GM18511 (cell line): ENCODE measurements at regions not wholly inside any gene's neighbourhood (a gene's known extent, or its start where the extent isn't known, plus 50 kb on each side); places are given as distances from the start of the nearest gene placed in this dataset.
A peak's percentile ranks its signal among the peaks of the same experiment; 100 is the strongest.
"Not testable (repeated sequence)": the region's sequence is repeated elsewhere in the genome, so short reads cannot be mapped to it uniquely, and the experiment has no call there.

ENCODE experiments used
- ATAC-seq: cut with Tn5 transposase; IDR thresholded peaks from one replicate; pipeline ENCODE4 v1.9.1; 2021; ENCODE audit warnings: mild to moderate bottlenecking, moderate library complexity; ENCODE audit not compliant: unreplicated experiment

DNA sequence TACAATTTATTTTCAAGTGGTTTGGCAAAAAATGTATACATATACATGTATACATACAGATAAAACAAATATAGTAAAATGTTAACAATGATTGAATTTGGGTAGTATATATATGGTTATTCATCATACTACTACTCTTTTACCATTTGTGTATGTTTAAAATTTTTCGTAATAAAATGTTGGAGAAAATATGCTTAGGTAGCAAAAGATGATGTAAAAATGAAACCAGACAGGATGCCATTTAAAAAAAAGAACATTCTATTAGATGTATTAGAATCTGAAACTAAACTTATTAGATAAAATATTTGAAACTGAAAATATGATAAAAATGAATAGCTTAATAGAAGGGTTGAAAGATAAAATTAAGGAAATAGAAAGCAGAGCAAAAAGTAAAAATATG is 144.9 kb upstream of the FER start:
- no peak for ATAC-seq

DNA sequence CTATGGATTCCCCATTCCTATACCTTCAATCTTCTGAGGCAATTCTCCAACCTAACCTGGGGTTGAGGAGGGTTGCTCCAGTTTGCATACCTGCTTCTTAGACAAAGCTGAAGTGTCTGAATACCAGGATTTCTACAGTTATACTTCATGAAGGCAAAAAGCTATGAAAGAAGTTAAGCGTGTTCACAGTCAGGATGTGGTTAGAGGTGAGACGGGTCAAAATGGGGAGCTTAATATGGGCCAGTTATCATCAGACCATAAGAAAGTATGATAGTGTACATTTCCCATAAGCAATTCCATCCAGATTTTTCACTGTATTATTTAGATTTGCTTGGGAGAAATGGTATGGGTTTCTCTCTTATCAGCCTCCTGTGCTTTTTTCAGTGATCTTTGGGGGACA is 156.9 kb upstream of the FER start:
- no peak for ATAC-seq

DNA sequence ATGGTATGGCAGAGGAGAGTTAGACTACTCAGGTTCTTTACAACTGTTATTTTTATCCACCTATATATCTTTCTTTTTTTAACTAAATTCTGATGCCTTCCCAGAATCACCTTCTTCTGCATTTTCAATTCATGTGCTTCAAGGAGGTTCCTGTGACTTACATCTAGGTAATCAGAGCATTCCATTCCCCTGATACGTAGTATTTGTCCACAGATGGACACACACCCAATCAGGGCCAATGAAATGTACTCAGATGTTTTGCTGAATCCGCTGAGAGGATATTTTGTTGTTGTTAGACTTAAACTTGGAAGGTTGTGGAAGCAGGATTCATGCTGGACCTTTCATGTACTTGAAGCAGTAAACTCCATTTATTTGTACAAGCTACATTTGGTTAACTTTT is 159.4 kb upstream of the FER start:
- ATAC-seq = no peak

DNA sequence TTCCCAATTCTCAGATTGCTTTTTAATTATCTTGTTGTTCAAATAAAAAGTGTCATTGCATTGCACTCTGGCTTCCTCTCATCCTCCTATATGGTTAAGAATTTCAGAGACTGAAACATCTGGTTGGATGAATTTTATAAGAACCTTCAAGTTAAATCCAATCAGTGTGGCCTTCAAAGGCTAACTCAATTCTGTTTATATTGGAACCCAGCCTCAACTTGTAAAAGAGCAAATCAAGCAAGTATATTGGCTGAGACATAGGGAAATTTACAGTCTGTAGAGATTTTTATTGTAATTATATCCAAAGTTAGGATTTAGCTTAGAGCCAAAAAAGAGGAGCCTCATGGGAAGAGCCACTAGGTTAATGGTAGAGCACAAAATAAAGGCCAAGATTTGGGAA is 159.9 kb upstream of the FER start:
- no peak for ATAC-seq

DNA sequence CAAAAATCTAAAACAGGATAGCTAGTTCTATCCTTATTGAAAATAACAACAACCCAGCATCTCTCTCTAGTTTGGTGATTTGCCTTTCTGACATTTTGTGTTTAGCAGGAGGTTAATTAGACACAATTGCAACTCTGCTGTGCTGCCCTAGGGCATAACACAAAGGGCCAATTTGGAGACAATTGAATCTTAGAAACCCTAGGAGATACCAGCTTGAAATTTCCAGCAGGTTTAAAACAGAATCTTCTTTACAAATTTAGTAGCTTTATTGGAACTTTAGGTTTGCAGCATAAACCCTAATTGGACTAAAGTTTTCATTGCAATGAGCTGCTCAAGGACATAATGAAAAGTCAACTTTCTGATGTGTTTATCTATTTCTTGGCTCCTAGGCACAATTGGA is 166.7 kb upstream of the FER start:
- ATAC-seq = no peak

DNA sequence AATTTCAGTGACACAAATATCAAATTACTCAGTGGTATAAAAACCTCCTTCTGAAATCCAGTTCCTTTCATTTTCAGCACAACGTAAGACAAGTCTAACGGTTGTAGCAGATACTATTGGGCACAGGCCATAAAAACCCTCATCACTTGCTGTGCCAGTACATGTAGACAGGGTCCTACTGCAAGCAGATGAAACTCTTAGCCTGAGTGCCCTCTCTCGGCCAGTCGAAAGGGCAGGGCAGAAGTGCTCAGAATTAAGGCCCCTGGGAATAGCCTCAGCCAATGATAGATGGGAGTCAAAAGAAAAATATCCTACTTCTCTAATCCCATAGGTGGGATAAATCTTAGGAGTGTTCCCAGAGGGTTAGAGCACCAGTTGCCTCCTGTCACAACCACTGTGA is 168.5 kb upstream of the FER start:
- ATAC-seq = no peak

DNA sequence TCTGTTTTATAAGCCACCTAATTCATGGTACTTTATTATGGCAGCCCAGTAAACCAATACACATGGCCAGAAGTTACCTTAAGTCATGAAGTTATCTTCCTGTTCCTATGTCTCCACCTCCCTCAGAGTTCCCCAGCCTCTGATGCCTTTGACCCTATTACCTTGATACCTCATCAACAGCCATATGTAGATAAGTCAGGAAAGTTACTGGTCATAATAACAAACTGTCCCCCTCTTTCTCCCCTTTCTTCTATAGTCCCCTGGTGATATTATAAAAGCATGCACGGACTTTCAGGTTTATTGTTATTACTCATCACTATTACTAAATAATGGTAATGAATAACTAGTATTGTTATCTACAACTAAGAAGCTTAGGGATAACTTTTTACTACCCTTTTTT is 168.9 kb upstream of the FER start:
- ATAC-seq = no peak

DNA sequence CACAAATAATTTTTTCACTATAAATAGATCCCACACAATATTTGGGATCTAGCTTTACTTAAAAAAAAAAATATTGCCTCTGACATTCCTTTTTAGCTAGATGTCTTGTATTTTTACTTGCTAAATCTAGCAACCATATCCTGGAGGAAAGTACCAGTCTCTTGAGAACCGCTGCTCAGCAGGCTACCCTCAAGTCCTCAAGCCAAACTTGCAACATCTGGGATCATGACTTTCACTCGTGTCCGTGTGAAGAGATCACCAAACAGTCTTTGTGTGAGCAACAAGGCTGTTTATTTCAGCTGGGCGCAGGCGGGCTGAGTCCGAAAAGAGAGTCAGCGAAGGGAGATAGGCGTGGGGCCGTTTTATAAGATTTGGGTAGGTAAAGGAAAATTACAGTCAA is 180.3 kb upstream of the FER start:
- no peak for ATAC-seq

DNA sequence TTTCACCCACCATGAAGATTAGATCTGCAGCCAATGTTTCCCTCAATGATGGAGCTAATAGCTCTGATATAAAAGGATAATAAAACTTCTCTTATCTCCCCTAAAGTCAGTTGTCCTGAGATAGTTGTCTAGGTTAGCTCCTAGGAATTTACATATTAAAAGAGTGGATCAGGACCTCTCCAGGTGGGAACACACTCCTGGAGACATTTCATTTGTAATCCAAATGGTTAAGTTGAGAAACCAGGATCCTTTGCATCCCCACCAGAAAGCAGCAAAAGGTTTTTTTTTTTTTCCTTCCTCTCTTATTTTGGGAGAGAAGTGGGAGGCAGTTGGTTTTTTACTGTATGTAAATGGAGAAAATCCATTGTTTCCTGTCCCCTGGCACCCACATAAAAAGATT is 182.5 kb upstream of the FBXL17 start:
- ATAC-seq = no peak

DNA sequence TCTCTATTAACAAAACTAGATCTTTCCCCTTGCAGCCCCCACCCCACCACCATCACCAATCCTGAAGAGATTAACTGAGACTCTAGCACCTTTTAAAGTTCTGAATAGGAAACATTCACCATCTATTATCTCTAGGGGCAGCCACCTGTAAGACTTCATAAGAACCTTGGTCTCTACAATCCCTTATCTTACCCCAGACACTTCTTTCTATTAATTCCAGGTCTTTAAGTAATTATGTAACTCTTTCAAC is 180.2 kb upstream of the FBXL17 start:
- ATAC-seq = no peak

DNA sequence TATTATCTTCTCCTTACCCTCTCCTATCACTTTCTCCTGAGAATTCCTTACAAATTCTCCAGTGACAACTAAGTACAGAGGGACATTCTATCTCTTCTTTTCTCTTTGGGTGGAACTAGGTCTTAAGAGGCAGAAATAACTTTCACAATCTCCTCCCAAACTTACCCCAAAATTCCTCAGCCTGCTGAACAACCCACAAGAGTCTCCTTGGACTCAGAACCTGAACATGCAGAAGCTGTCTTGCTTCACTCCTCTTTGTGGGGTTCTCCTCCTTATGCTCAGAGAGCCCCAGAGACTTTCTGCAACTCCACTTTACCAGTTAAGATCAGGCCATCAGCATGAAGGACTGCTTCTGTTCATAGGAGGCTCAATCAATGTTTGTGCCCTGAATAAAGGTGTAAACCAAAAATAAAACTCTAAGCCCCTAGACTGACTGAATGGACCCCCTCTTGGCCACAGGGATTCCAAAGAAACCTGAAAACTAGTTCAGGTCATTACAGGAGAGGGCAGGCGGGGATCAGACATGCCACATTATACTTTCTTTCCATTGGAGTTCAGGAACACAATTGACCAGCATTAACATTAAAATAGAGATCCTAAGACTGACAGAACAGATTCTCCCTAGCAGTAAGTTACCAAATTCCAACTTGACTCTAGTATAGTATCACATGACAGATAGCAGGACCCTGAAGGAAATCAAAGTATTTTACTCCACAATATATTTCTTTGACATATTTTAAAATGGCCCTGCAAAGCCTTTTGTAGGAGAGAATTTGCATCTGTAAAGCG is 179.7 kb upstream of the FBXL17 start:
- no peak for ATAC-seq

DNA sequence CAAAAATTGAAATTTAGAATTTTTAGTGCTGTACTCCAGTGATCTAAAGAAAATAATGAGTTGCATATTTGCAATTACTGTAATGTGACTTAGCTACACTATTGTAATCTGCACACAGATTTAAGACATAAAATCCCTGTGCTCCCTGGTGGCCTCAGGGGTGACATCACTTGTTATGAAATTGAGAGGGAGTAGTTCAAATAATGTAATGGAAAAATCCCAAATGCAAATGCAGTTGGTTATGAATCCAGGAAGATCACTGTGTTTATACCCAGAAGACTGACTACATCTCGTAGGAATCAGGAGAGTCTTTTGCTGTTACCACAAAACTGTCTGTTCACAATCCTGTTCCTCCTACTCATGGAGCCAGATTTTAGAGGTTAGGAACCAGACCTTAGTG is 178.7 kb upstream of the FBXL17 start:
- no peak for ATAC-seq

DNA sequence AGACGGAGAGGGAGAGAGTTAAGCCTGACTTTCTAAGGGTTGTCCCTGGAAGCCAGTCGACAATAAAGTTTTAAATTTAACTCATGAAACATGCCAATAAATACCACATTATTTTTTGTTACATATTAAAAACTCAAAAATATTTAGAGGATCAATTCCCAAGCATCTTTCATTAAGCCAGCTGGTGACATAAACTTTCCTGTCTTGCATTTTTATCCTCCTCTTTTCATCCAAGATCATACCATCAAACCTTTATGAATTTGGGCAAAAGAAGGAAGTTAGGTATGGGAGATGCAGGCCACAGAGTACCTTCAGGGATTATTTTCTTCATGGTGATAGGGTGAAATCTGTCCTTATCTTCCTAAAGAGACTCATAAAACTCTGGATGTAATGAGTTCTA is 178.3 kb upstream of the FBXL17 start:
- ATAC-seq = no peak

DNA sequence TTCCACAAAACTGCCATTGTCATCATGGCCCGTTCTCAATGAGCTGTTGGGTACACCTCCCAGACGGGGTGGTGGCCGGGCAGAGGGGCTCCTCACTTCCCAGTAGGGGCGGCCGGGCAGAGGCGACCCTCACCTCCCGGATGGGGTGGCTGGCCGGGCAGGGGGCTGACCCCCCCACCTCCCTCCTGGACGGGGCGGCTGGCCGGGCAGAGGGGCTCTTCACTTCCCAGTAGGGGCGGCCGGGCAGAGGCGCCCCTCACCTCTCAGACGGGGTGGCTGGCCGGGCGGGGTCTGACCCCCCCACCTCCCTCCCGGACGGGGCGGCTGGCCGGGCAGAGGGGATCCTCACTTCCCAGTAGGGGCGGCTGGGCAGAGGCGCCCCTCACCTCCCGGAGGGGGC is 176.9 kb upstream of the FBXL17 start:
- not testable (repeated sequence) for ATAC-seq

DNA sequence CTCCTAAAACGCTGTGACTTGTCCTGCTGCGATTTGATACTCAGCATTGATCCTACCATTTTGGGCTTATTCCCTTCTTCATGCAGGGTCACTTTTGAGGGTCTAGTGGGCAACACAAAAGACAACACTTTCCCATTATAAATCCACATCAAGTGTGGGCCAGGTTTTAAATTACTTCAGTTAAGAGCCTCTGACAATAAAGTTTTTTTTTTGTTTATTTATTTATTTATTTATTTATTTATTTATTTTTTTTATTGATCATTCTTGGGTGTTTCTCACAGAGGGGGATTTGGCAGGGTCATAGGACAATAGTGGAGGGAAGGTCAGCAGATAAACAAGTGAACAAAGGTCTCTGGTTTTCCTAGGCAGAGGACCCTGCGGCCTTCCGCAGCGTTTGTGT is 176.2 kb upstream of the FBXL17 start:
- not testable (repeated sequence) for ATAC-seq

DNA sequence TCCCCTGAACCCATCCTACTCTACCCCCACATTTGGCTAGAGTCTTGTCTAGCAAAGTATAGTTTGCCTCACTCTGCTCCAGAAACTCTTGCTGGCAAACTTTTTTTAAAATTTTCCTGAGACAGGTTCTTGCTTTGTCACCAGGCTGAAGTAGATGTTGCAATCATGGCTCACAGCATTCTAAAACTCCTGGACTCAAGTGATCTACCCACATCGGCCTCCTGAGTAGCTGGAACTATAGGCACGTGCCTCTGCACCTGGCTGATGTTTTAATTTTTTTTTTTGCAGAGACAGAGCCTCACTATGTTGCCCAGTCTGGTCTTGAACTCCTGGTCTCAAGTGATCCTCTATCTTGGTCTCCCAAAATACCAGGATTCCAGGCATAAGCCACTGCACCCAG is 175.8 kb upstream of the FBXL17 start:
- ATAC-seq = no peak

DNA sequence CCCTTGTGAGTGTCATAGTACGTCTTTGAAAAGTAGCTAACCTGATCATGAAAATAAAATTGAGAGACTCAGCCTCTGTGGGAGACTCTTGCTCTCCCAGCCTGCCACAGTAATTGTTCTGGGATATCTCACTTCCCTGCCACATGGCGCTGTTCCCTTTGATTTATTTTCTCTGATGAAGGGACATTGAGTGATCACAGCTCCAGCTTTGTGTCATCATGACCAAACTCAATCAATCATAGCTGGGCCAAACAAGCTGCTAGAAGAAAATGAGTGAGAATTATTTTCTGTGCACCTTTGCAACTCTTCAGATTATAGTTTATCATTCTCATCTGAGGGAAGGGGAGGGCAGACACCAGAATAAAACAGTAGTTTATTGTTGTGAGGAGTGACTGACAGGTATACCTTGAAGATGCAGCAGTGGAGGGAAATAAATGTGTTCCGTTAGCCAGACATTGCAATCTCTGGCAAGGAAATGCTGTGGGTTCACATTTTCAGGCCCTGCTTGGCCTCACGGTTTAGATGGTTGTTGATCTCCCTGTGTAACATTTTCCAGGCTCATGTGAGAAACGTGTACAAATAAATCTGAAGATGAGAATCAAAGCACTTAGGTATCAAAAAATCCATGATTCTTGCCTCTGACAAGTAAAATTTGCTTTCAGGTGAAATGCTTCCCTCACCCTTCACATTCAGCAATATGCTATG is 174.7 kb upstream of the FBXL17 start:
- ATAC-seq = no peak

DNA sequence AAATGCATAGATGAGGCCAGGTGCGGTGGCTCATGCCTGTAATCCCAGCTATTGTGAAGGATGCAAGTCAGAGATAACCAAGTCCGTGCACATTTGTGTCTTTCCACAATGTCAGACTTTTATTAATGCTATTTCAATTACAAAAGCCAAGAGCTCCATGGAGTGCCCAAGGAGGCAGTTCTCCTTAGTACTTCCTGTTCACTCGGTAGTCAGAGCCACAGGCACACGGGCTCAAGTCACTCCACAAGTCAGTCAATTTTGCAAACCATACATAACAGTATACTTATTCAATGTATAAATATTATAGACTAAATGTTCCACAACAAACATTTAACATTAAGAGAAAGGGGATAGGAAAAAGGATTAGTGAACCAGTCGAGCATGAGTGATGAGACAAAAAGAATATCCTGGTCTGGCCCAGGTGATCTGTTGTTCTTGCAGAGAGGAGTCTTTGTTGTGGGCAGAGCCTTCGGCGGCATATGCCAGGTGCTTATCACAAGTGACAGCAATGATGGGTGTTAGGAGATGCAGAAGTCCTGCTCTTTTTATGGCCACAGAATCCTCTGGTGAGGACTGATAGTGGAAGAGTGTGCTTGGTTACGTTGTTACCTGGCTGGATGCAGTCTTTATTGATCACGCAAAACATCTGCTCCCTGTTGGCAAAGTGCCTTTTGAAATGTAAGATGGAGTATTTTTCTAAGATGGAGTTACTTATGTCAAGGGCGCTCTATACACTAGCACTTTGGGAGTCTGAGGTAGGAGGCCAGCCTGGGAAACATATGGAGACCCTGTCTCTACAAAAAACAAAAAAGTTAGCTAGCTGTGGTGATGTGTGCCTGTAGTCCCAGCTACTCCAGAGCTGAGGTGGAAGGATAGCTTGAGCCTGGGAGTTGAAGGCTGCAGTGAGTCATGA is 167.0 kb upstream of the FBXL17 start:
- no peak for ATAC-seq

DNA sequence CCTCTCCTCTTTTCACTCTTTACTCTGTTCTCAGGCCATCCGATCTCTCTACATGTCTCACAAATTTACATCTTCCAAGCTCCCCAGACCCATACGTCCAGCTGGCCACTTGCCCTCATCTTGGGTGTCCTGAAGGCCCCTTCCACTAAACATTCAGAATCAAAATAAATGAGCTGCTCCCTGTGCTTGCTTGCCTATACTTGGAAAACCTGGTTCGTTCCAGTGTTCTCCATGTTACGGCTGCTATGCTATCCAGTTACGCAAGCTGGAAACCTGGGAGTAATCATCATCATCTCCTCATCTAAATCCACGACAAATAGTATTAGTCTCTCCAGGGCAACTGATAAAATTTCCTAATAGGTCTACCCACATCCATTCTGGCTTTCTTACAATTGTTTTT is 165.0 kb upstream of the FBXL17 start:
- no peak for ATAC-seq

DNA sequence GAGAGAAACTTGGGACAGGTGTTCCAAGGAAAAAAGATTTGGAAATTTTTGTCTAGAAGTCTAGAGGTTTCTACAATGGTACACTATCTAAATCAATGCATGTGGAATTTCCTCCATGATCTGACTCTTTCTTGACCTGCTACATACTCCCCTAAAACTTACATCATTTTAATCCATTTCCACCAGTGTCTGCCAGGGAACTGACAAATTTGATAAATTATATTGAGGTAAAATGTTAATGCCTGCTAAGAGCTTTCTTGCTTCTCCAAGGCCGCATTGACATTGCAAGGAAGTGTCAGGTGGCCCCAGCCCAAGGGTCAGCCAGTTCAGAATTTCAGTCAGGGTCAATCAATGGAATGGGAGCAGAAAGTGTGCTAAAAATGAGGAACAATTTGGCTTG is 163.4 kb upstream of the FBXL17 start:
- no peak for ATAC-seq

DNA sequence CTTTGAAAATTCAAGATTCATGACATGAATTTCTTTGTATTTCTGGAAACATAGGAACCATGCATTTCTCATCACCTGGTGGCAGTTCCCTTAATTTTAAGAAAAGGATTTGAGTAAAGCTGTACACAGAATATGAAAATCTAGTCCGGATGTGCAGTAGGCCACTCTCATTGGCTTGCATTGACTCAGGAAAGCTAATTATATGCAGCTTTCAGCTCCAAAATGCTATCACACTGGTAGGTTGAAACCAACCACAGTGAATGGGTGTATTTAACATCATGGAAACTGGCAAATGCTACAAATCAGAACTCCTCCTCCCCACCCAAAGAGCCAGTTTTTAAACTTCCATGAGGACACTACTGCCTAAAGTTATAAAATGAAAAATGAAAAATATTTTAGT is 161.6 kb upstream of the FBXL17 start:
- ATAC-seq = peak; percentile 42

DNA sequence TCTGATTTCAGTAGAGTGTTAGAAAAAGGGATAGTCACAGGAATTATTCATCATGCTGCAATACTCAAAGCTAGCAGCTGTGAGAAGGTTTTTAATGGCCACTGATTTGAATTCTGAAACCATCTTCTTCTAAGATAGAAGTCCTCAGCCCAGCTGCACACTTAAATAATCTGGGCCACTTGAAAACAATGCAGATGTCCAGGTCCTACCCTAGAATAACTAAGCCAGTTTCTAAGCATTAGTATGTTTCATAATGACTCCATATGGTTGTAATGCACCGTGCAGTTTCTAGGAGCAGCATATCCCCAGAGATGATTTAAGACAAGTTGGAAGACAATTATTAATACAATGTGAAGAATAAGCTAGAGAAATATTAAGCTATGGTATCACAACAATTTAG is 159.9 kb upstream of the FBXL17 start:
- ATAC-seq = peak; percentile 52
